PC-3 (cell line): ENCODE measurements at regions not wholly inside any gene's neighbourhood (a gene's known extent, or its start where the extent isn't known, plus 50 kb on each side); places are given as distances from the start of the nearest gene placed in this dataset.

Source experiments
- ATAC-seq: fragments of 200-7000 bp; cut with Tn5 transposase; 2 replicates; pipeline ENCODE4 v1.9.1; 2020; ENCODE audit warnings: mild to moderate bottlenecking, moderate library complexity
- BruUV-seq: library from RNA; stranded (reverse); fragments of 400-500 nt; replicated peaks from 2 replicates; lab custom pipeline; 2021; lab: Mats Ljungman, UMichigan
- CTCF ChIA-PET: fragments of 300-600 bp; sonication (Branson Sonifier 250); formaldehyde crosslinking; loops from one replicate; lab custom pipeline; 2022; ENCODE audit warnings: antibody characterized with exemption; lab: Charles Lee
- POLR2A ChIA-PET: fragments of 300-600 bp; sonication (Branson Sonifier 250); formaldehyde crosslinking; loops from one replicate; lab custom pipeline; 2022; ENCODE audit warnings: antibody characterized with exemption; ENCODE audit not compliant: unreplicated experiment; lab: Charles Lee
- DNase-seq: peaks from one replicate; pipeline ENCODE4 v3.0.0-alpha.2; 2015
- H2AFZ ChIP-seq: fragments of 300-600 bp; sonication (generic); 2 replicates; pipeline ENCODE4 v1.6.0; 2016; ENCODE audit warnings: antibody characterized with exemption, low read length
- H3F3A ChIP-seq: fragments of 300-600 bp; sonication (generic); one replicate; pipeline ENCODE4 v1.6.0; 2017; ENCODE audit warnings: antibody characterized with exemption, low read length, control low read depth, mild to moderate bottlenecking; ENCODE audit not compliant: unreplicated experiment
- H3K27ac ChIP-seq: fragments of 300-600 bp; sonication (generic); 2 replicates; pipeline ENCODE4 v1.5.1; 2016; ENCODE audit warnings: mild to moderate bottlenecking, low read length
- H3K27me3 ChIP-seq: fragments of 300-600 bp; sonication (generic); 2 replicates; pipeline ENCODE4 v1.6.1; 2016; ENCODE audit warnings: low read length, mixed read lengths
- H3K36me3 ChIP-seq: fragments of 300-600 bp; sonication (generic); 2 replicates; pipeline ENCODE4 v1.6.1; 2016; ENCODE audit warnings: low read depth, mixed run types, low read length, mixed read lengths
- H3K4me1 ChIP-seq: fragments of 300-600 bp; sonication (generic); 2 replicates; pipeline ENCODE4 v1.5.1; 2016; ENCODE audit warnings: low read length; ENCODE audit not compliant: insufficient read depth
- H3K4me2 ChIP-seq: fragments of 300-600 bp; sonication (generic); 2 replicates; pipeline ENCODE4 v1.6.0; 2016; ENCODE audit warnings: low read length
- H3K4me3 ChIP-seq: fragments of 300-600 bp; sonication (generic); 2 replicates; pipeline ENCODE4 v1.5.1; 2016; ENCODE audit warnings: mild to moderate bottlenecking, low read length, mixed read lengths
- H3K79me2 ChIP-seq: fragments of 300-600 bp; sonication (generic); 2 replicates; pipeline ENCODE4 v1.6.1; 2017; ENCODE audit warnings: low read length, mixed read lengths
- H3K9ac ChIP-seq: fragments of 300-600 bp; sonication (generic); 2 replicates; pipeline ENCODE4 v1.6.0; 2016; ENCODE audit warnings: mild to moderate bottlenecking, low read length
- H3K9me2 ChIP-seq: fragments of 300-600 bp; sonication (generic); replicated peaks from 2 replicates; pipeline ENCODE4 v1.6.1; 2016; ENCODE audit warnings: mixed run types, low read length, mixed read lengths
- H3K9me3 ChIP-seq: fragments of 300-600 bp; sonication (generic); 2 replicates; pipeline ENCODE4 v1.6.1; 2016; ENCODE audit warnings: low read length, mixed read lengths
- H4K20me1 ChIP-seq: fragments of 300-600 bp; sonication (generic); 2 replicates; pipeline ENCODE4 v1.6.1; 2016; ENCODE audit warnings: low read length, mixed read lengths
- CTCF ChIP-seq: fragments of 300-600 bp; sonication (generic); conservative IDR thresholded peaks from 2 replicates; pipeline ENCODE4 v1.5.1; 2017; ENCODE audit warnings: antibody characterized with exemption, low read depth, mild to moderate bottlenecking, low read length
- EZH2 ChIP-seq: fragments of 300-600 bp; sonication (generic); IDR thresholded peaks from one replicate; pipeline ENCODE4 v1.6.1; 2017; ENCODE audit warnings: antibody characterized with exemption, mild to moderate bottlenecking, low read length; ENCODE audit not compliant: unreplicated experiment
- EZH2phosphoT487 ChIP-seq: fragments of 300-600 bp; sonication (generic); IDR thresholded peaks from 2 replicates; pipeline ENCODE4 v1.6.1; 2018; ENCODE audit warnings: mild to moderate bottlenecking, antibody characterized with exemption, low read length, borderline replicate concordance
- intact Hi-C: fragments of 100-400 bp; cut with micrococcal nuclease; formaldehyde crosslinking; loops from 2 replicates; pipeline ENCODE4 v1.9.0; 2023

GRCh38 chr3:41011854-41012253, 187.5 kb upstream of the CTNNB1 start:
- Histone ChIP-seq H3K9me3 (no peaks in the 10 kb centered on the region), H3K36me3 (no peaks in the 10 kb centered on the region), H3F3A (no peaks in the 10 kb centered on the region), H3K79me2 (no peaks in the 10 kb centered on the region), H4K20me1 (no peaks in the 10 kb centered on the region), H3K9ac (no peak overlapping the region), H3K27me3 (peaks cover 33% of the 10 kb centered on the region), H3K27ac (no peak overlapping the region), H3K4me2 (no peak overlapping the region), H2AFZ (no peak overlapping the region), H3K9me2 (no peaks in the 10 kb centered on the region), H3K4me1 (no peaks in the 10 kb centered on the region), H3K4me3 (no peak overlapping the region)
- CTCF ChIA-PET = no interaction called here
- TF ChIP-seq EZH2 (no peak), EZH2phosphoT487 (no peak), CTCF (no peak)
- DNase-seq (no peak), ATAC-seq (no peak)
- BruUV-seq = no TSS peak
- intact Hi-C loops = no loop called here
- POLR2A ChIA-PET = no interaction called here

GRCh38 chr3:41018855-41019254, 180.4 kb upstream of the CTNNB1 start:
- Histone ChIP-seq H3K4me3 (no peak overlapping the region), H3K27me3 (peaks cover 60% of the 10 kb centered on the region), H3K9me3 (no peaks in the 10 kb centered on the region), H3K4me1 (no peaks in the 10 kb centered on the region), H4K20me1 (no peaks in the 10 kb centered on the region), H3K9ac (no peak overlapping the region), H3K27ac (no peak overlapping the region), H3F3A (no peaks in the 10 kb centered on the region), H3K4me2 (no peak overlapping the region), H3K36me3 (no peaks in the 10 kb centered on the region), H3K9me2 (no peaks in the 10 kb centered on the region), H3K79me2 (no peaks in the 10 kb centered on the region), H2AFZ (no peak overlapping the region)
- no peak for DNase-seq
- TF ChIP-seq EZH2phosphoT487 = no peak
- TF ChIP-seq CTCF = no peak
- TF ChIP-seq EZH2 = no peak
- no TSS peak for BruUV-seq
- no peak for ATAC-seq
- intact Hi-C loops = no loop called here
- CTCF ChIA-PET = no interaction called here
- POLR2A ChIA-PET = no interaction called here

- Histone ChIP-seq H3K36me3 (no peaks in the 10 kb centered on the region), H3K79me2 (no peaks in the 10 kb centered on the region), H3K27ac (no peak overlapping the region), H3K4me1 (no peaks in the 10 kb centered on the region), H4K20me1 (no peaks in the 10 kb centered on the region), H3K27me3 (peaks cover 52% of the 10 kb centered on the region), H3K4me3 (no peak overlapping the region), H3K9ac (no peak overlapping the region), H3K4me2 (no peak overlapping the region), H3K9me3 (no peaks in the 10 kb centered on the region), H2AFZ (no peak overlapping the region), H3K9me2 (no peaks in the 10 kb centered on the region), H3F3A (no peaks in the 10 kb centered on the region)
- ChIA-PET CTCF (no interaction called here), POLR2A (no interaction called here)
- no peak for ATAC-seq
- intact Hi-C loops = no loop called here
- BruUV-seq = no TSS peak
- no peak for DNase-seq
- no peak for TF ChIP-seq CTCF
- TF ChIP-seq EZH2phosphoT487 = no peak
- TF ChIP-seq EZH2 = no peak
These were observed 175.1 kb upstream of the CTNNB1 start for GRCh38 chr3:41024031-41024836.
